Brain microvascular endothelial cell (primary cell): ENCODE measurements at regions not wholly inside any gene's neighbourhood (a gene's known extent, or its start where the extent isn't known, plus 50 kb on each side); places are given as distances from the start of the nearest gene placed in this dataset.

Experiments used
- DNase-seq: peaks from one replicate; pipeline ENCODE4 v3.0.0-alpha.2; 2020
- H3K27ac ChIP-seq: fragments of 250-450 bp; sonication (Bioruptor Pico); 2 replicates; pipeline ENCODE4 v1.5.1; 2020; ENCODE audit warnings: mild to moderate bottlenecking, moderate library complexity
- H3K27me3 ChIP-seq: fragments of 250-450 bp; sonication (Bioruptor Pico); replicated peaks from 2 replicates; pipeline ENCODE4 v1.5.1; 2020; ENCODE audit warnings: mild to moderate bottlenecking
- H3K36me3 ChIP-seq: fragments of 250-450 bp; sonication (Bioruptor Pico); replicated peaks from 2 replicates; pipeline ENCODE4 v1.5.1; 2020; ENCODE audit warnings: mild to moderate bottlenecking
- H3K4me3 ChIP-seq: 2 replicates; pipeline ENCODE4 v1.5.1; 2011; ENCODE audit warnings: low read depth, mild to moderate bottlenecking, control low read depth, low read length, moderate library complexity
- in situ Hi-C: cut with HindIII; loops from 2 replicates; pipeline ENCODE4 v1.10.0; 2017; ENCODE audit warnings: low sequenced_read_pairs, low pct_ligation_motif_present
- TF ChIP-seq, protein P1 (sequence below): IDR thresholded peaks from 2 replicates; pipeline ENCODE4 v1.5.1; 2011; ENCODE audit warnings: low read depth, mild to moderate bottlenecking, moderate library complexity, low read length, control low read depth, inconsistent platforms; ENCODE audit errors: missing control alignments

GRCh38 chr5:85784746-85785145 lies 833.0 kb upstream of the COX7C start:
- no peak overlapping the region for H3K4me3 ChIP-seq
- in situ Hi-C loops: no loop called here
- H3K27me3 ChIP-seq: no peaks in the 10 kb centered on the region
- no peak for DNase-seq
- TF ChIP-seq, protein P1, sequence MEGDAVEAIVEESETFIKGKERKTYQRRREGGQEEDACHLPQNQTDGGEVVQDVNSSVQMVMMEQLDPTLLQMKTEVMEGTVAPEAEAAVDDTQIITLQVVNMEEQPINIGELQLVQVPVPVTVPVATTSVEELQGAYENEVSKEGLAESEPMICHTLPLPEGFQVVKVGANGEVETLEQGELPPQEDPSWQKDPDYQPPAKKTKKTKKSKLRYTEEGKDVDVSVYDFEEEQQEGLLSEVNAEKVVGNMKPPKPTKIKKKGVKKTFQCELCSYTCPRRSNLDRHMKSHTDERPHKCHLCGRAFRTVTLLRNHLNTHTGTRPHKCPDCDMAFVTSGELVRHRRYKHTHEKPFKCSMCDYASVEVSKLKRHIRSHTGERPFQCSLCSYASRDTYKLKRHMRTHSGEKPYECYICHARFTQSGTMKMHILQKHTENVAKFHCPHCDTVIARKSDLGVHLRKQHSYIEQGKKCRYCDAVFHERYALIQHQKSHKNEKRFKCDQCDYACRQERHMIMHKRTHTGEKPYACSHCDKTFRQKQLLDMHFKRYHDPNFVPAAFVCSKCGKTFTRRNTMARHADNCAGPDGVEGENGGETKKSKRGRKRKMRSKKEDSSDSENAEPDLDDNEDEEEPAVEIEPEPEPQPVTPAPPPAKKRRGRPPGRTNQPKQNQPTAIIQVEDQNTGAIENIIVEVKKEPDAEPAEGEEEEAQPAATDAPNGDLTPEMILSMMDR: no peak
- no peak overlapping the region for H3K27ac ChIP-seq
- no peaks in the 10 kb centered on the region for H3K36me3 ChIP-seq

GRCh38 chr5:85813146-85813545 lies 804.6 kb upstream of the COX7C start:
- in situ Hi-C loops: no loop called here
- Histone ChIP-seq H3K36me3 (no peaks in the 10 kb centered on the region), H3K27ac (no peak overlapping the region), H3K4me3 (no peak overlapping the region), H3K27me3 (no peaks in the 10 kb centered on the region)
- TF ChIP-seq, protein P1: no peak
- no peak for DNase-seq

- Histone ChIP-seq H3K4me3 (no peak overlapping the region), H3K36me3 (no peaks in the 10 kb centered on the region), H3K27me3 (no peaks in the 10 kb centered on the region), H3K27ac (no peak overlapping the region)
- TF ChIP-seq, protein P1: no peak
- DNase-seq: no peak
- in situ Hi-C loops: no loop called here
Observed at GRCh38 chr5:85814596-85814995, 803.1 kb upstream of the COX7C start.

- no peak overlapping the region for H3K27ac ChIP-seq
- TF ChIP-seq, protein P1: no peak
- no peaks in the 10 kb centered on the region for H3K36me3 ChIP-seq
- in situ Hi-C loops: no loop called here
- no peak for DNase-seq
- no peaks in the 10 kb centered on the region for H3K27me3 ChIP-seq
- no peak overlapping the region for H3K4me3 ChIP-seq
Observed at GRCh38 chr5:85823462-85824426, 794.0 kb upstream of the COX7C start.

- in situ Hi-C loops: no loop called here
- Histone ChIP-seq H3K27ac (no peak overlapping the region), H3K27me3 (no peaks in the 10 kb centered on the region), H3K4me3 (no peak overlapping the region), H3K36me3 (no peaks in the 10 kb centered on the region)
- no peak for DNase-seq
- TF ChIP-seq, protein P1: no peak
Observed at GRCh38 chr5:85838781-85839180, 779.0 kb upstream of the COX7C start.

GRCh38 chr5:85841653-85842052 lies 776.1 kb upstream of the COX7C start:
- no peak for DNase-seq
- in situ Hi-C loops: no loop called here
- Histone ChIP-seq H3K4me3 (no peak overlapping the region), H3K36me3 (no peaks in the 10 kb centered on the region), H3K27ac (no peak overlapping the region), H3K27me3 (no peaks in the 10 kb centered on the region)
- TF ChIP-seq, protein P1: no peak
